ENCODE measurements at regions not wholly inside any gene's neighbourhood (a gene's known extent, or its start where the extent isn't known, plus 50 kb on each side); places are given as distances from the start of the nearest gene placed in this dataset.

DNA sequence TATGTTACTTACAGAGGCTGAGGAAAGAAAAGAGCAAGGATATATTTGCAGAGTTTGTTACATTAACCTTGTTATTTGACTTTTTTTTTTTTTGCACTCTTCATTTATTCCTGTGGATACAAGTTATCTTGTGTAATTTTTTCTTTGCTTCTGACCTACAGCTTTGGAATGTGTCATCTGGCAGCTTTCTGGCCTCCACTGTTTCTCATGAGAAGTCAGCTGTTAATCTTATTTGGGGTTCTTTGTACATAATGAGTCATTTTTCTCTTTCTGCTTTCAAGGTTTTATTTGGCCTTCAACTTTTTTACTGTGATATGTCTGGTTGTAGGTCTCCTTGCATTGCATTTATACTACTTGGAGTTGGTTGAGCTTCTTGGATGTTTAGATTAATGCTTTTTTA lies 333.4 kb downstream of the SMOC2 start:
- ATAC-seq (ENCODE audit: insufficient read depth, low read depth) (no peak), DNase-seq (no peak)
- Histone ChIP-seq H3K36me3 (ENCODE audit: insufficient read depth, low read length) (no peaks in the 10 kb centered on the region), H3K4me3 (ENCODE audit: low read depth in 1 of 2, low read length in 2 of 2) (no peak overlapping the region), H4K20me1 (ENCODE audit: insufficient read depth, low read length) (no peaks in the 10 kb centered on the region), H3K27ac (ENCODE audit: low read length) (no peak overlapping the region), H3K9ac (ENCODE audit: low read depth, low read length) (no peak overlapping the region), H2AFZ (ENCODE audit: low read depth, low read length) (no peak overlapping the region), H3K9me3 (ENCODE audit: insufficient read depth, low read length, severe bottlenecking) (peaks cover 4% of the 10 kb centered on the region), H3K4me2 (ENCODE audit: insufficient read depth, low read length) (no peak overlapping the region), H3K4me1 (ENCODE audit: insufficient read depth, low read length) (no peaks in the 10 kb centered on the region), H3K79me2 (ENCODE audit: insufficient read depth, low read length) (no peaks in the 10 kb centered on the region), H3K27me3 (ENCODE audit: insufficient read depth, low read length, poor library complexity) (no peaks in the 10 kb centered on the region)
- TF ChIP-seq, protein P1, sequence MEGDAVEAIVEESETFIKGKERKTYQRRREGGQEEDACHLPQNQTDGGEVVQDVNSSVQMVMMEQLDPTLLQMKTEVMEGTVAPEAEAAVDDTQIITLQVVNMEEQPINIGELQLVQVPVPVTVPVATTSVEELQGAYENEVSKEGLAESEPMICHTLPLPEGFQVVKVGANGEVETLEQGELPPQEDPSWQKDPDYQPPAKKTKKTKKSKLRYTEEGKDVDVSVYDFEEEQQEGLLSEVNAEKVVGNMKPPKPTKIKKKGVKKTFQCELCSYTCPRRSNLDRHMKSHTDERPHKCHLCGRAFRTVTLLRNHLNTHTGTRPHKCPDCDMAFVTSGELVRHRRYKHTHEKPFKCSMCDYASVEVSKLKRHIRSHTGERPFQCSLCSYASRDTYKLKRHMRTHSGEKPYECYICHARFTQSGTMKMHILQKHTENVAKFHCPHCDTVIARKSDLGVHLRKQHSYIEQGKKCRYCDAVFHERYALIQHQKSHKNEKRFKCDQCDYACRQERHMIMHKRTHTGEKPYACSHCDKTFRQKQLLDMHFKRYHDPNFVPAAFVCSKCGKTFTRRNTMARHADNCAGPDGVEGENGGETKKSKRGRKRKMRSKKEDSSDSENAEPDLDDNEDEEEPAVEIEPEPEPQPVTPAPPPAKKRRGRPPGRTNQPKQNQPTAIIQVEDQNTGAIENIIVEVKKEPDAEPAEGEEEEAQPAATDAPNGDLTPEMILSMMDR (IDR thresholded peaks at IDR 0.05; ENCODE audit: borderline replicate concordance, extremely low read depth, low read length, poor library complexity, severe bottlenecking) = no peak
- no peak for TF ChIP-seq EZH2 (IDR thresholded peaks at IDR 0.05; ENCODE audit: borderline replicate concordance, low read depth, low read length, severe bottlenecking)

- Histone ChIP-seq H4K20me1 (ENCODE audit: insufficient read depth, low read length) (no peaks in the 10 kb centered on the region), H2AFZ (ENCODE audit: low read depth, low read length) (no peak overlapping the region), H3K27me3 (ENCODE audit: insufficient read depth, low read length, poor library complexity) (no peaks in the 10 kb centered on the region), H3K27ac (ENCODE audit: low read length) (no peak overlapping the region), H3K4me2 (ENCODE audit: insufficient read depth, low read length) (no peak overlapping the region), H3K36me3 (ENCODE audit: insufficient read depth, low read length) (no peaks in the 10 kb centered on the region), H3K79me2 (ENCODE audit: insufficient read depth, low read length) (no peaks in the 10 kb centered on the region), H3K9ac (ENCODE audit: low read depth, low read length) (no peak overlapping the region), H3K9me3 (ENCODE audit: insufficient read depth, low read length, severe bottlenecking) (peaks cover 4% of the 10 kb centered on the region), H3K4me1 (ENCODE audit: insufficient read depth, low read length) (no peaks in the 10 kb centered on the region), H3K4me3 (ENCODE audit: low read depth in 1 of 2, low read length in 2 of 2) (no peak overlapping the region)
- ATAC-seq (ENCODE audit: insufficient read depth, low read depth) (no peak), DNase-seq (no peak)
- no peak for TF ChIP-seq EZH2 (IDR thresholded peaks at IDR 0.05; ENCODE audit: borderline replicate concordance, low read depth, low read length, severe bottlenecking)
- TF ChIP-seq, protein P1 (IDR thresholded peaks at IDR 0.05; ENCODE audit: borderline replicate concordance, extremely low read depth, low read length, poor library complexity, severe bottlenecking) = no peak
Measured at GRCh38 chr6:168773788-168774187, 332.8 kb downstream of the SMOC2 start.

GRCh38 chr6:168765752-168766151 lies 324.8 kb downstream of the SMOC2 start:
- H3K27me3 ChIP-seq (ENCODE audit: insufficient read depth, low read length, poor library complexity) = no peaks in the 10 kb centered on the region
- H3K9ac ChIP-seq (ENCODE audit: low read depth, low read length) = no peak overlapping the region
- no peaks in the 10 kb centered on the region for H3K79me2 ChIP-seq (ENCODE audit: insufficient read depth, low read length)
- H3K27ac ChIP-seq (ENCODE audit: low read length) = no peak overlapping the region
- no peak overlapping the region for H3K4me2 ChIP-seq (ENCODE audit: insufficient read depth, low read length)
- H3K36me3 ChIP-seq (ENCODE audit: insufficient read depth, low read length) = no peaks in the 10 kb centered on the region
- no peak for TF ChIP-seq EZH2 (IDR thresholded peaks at IDR 0.05; ENCODE audit: borderline replicate concordance, low read depth, low read length, severe bottlenecking)
- TF ChIP-seq, protein P1 (IDR thresholded peaks at IDR 0.05; ENCODE audit: borderline replicate concordance, extremely low read depth, low read length, poor library complexity, severe bottlenecking) = no peak
- H4K20me1 ChIP-seq (ENCODE audit: insufficient read depth, low read length) = no peaks in the 10 kb centered on the region
- H3K9me3 ChIP-seq (ENCODE audit: insufficient read depth, low read length, severe bottlenecking) = no peaks in the 10 kb centered on the region
- H3K4me1 ChIP-seq (ENCODE audit: insufficient read depth, low read length) = no peaks in the 10 kb centered on the region
- no peak for ATAC-seq (ENCODE audit: insufficient read depth, low read depth)
- no peak overlapping the region for H2AFZ ChIP-seq (ENCODE audit: low read depth, low read length)
- no peak for DNase-seq
- no peak overlapping the region for H3K4me3 ChIP-seq (ENCODE audit: low read depth in 1 of 2, low read length in 2 of 2)
